ENCODE measurements at regions not wholly inside any gene's neighbourhood (a gene's known extent, or its start where the extent isn't known, plus 50 kb on each side); places are given as distances from the start of the nearest gene placed in this dataset.

GRCh38 chr7:49631071-49631815 is 142.2 kb upstream of the VWC2 start:
- no peak for TF ChIP-seq POLR2A (IDR thresholded peaks at IDR 0.05)
- TF ChIP-seq CTCF (IDR thresholded peaks at IDR 0.05) = no peak
